ENCODE measurements at regions not wholly inside any gene's neighbourhood (a gene's known extent, or its start where the extent isn't known, plus 50 kb on each side); places are given as distances from the start of the nearest gene placed in this dataset.
A peak's percentile ranks its signal among the peaks of the same experiment; 100 is the strongest.

GRCh38 chr10:3972460-3973301 is 187.7 kb upstream of the KLF6 start:
- H3K4me1 ChIP-seq, result no peaks in the 10 kb centered on the region
- no peak for TF ChIP-seq CTCF (IDR thresholded peaks at IDR 0.05)
- peak overlapping the region in 1 of 2 donors; percentile 0 for H3K27ac ChIP-seq
- no peaks in the 10 kb centered on the region for H3K36me3 ChIP-seq
- H3K4me3 ChIP-seq, result no peak overlapping the region
- no peak for DNase-seq (ENCODE audit: low spot score)
- H3K27me3 ChIP-seq, result no peaks in the 10 kb centered on the region
- no peaks in the 10 kb centered on the region for H3K9me3 ChIP-seq

- Histone ChIP-seq H3K4me1 (no peaks in the 10 kb centered on the region), H3K27me3 (no peaks in the 10 kb centered on the region), H3K36me3 (no peaks in the 10 kb centered on the region), H3K27ac (no peak overlapping the region), H3K4me3 (no peak overlapping the region), H3K9me3 (no peaks in the 10 kb centered on the region)
- TF ChIP-seq CTCF (IDR thresholded peaks at IDR 0.05), result no peak
- DNase-seq (ENCODE audit: low spot score), result no peak
These were observed 186.7 kb upstream of the KLF6 start for GRCh38 chr10:3971713-3972112.

GRCh38 chr10:3969876-3970666 is 185.1 kb upstream of the KLF6 start:
- H3K27ac ChIP-seq, result no peak overlapping the region
- no peaks in the 10 kb centered on the region for H3K27me3 ChIP-seq
- no peak overlapping the region for H3K4me3 ChIP-seq
- H3K9me3 ChIP-seq, result no peaks in the 10 kb centered on the region
- no peaks in the 10 kb centered on the region for H3K4me1 ChIP-seq
- DNase-seq (ENCODE audit: low spot score), result no peak
- H3K36me3 ChIP-seq, result no peaks in the 10 kb centered on the region
- no peak for TF ChIP-seq CTCF (IDR thresholded peaks at IDR 0.05)

GRCh38 chr10:3968727-3969126 is 183.7 kb upstream of the KLF6 start:
- no peaks in the 10 kb centered on the region for H3K27me3 ChIP-seq
- no peak for DNase-seq (ENCODE audit: low spot score)
- TF ChIP-seq CTCF (IDR thresholded peaks at IDR 0.05), result no peak
- H3K4me1 ChIP-seq, result no peaks in the 10 kb centered on the region
- no peak overlapping the region for H3K4me3 ChIP-seq
- H3K9me3 ChIP-seq, result no peaks in the 10 kb centered on the region
- H3K27ac ChIP-seq, result no peak overlapping the region
- H3K36me3 ChIP-seq, result no peaks in the 10 kb centered on the region

- TF ChIP-seq CTCF (IDR thresholded peaks at IDR 0.05), result no peak
- Histone ChIP-seq H3K9me3 (no peaks in the 10 kb centered on the region), H3K4me3 (no peak overlapping the region), H3K27ac (no peak overlapping the region), H3K27me3 (no peaks in the 10 kb centered on the region), H3K36me3 (no peaks in the 10 kb centered on the region), H3K4me1 (peaks cover 0 to 4% of the 10 kb centered on the region in 2 donors)
- DNase-seq (ENCODE audit: low spot score), result no peak
These were observed 179.5 kb upstream of the KLF6 start for GRCh38 chr10:3964516-3964915.

Data from right atrium auricular region (tissue), 2 donors.